H9 (cell line): ENCODE measurements at regions not wholly inside any gene's neighbourhood (a gene's known extent, or its start where the extent isn't known, plus 50 kb on each side); places are given as distances from the start of the nearest gene placed in this dataset.
A peak's percentile ranks its signal among the peaks of the same experiment; 100 is the strongest.

Experiments used
- DNase-seq: peaks from one replicate; pipeline ENCODE4 v3.0.0-alpha.2; 2017
- H2AFZ ChIP-seq: one replicate; pipeline ENCODE4 v1.6.1; 2013; ENCODE audit warnings: mild to moderate bottlenecking, low read length, control low read depth, moderate library complexity
- H2AK5ac ChIP-seq: 2 replicates; pipeline ENCODE4 v1.6.1; 2013; ENCODE audit warnings: low read length, control low read depth, mixed read lengths; ENCODE audit not compliant: insufficient read length
- H2BK120ac ChIP-seq: one replicate; pipeline ENCODE4 v1.6.1; 2013; ENCODE audit warnings: low read depth, mild to moderate bottlenecking, low read length, control low read depth, inconsistent platforms; ENCODE audit not compliant: poor library complexity, severe bottlenecking
- H2BK12ac ChIP-seq: 2 replicates; pipeline ENCODE4 v1.6.1; 2013; ENCODE audit warnings: low read length, control low read depth, mixed read lengths, low read depth; ENCODE audit not compliant: insufficient read length
- H2BK15ac ChIP-seq: 2 replicates; pipeline ENCODE4 v1.6.1; 2013; ENCODE audit warnings: low read depth, low read length, control low read depth
- H2BK20ac ChIP-seq: one replicate; pipeline ENCODE4 v1.6.1; 2013; ENCODE audit warnings: low read depth, mild to moderate bottlenecking, low read length, control low read depth, inconsistent platforms; ENCODE audit not compliant: poor library complexity, severe bottlenecking
- H2BK5ac ChIP-seq: 2 replicates; pipeline ENCODE4 v1.6.1; 2013; ENCODE audit warnings: low read length, control low read depth, mixed read lengths; ENCODE audit not compliant: insufficient read length
- H3K14ac ChIP-seq: 2 replicates; pipeline ENCODE4 v1.6.1; 2013; ENCODE audit warnings: low read length, control low read depth; ENCODE audit not compliant: insufficient read depth
- H3K18ac ChIP-seq: 2 replicates; pipeline ENCODE4 v1.6.1; 2013; ENCODE audit warnings: low read depth, mild to moderate bottlenecking, mixed read lengths, low read length, control low read depth; ENCODE audit not compliant: insufficient read length
- H3K23ac ChIP-seq: 2 replicates; pipeline ENCODE4 v1.6.1; 2013; ENCODE audit warnings: low read length, control low read depth, mixed read lengths, low read depth; ENCODE audit not compliant: insufficient read length
- H3K23me2 ChIP-seq: 2 replicates; pipeline ENCODE4 v1.6.1; 2013; ENCODE audit warnings: low read depth, mild to moderate bottlenecking, mixed read lengths, low read length, control low read depth; ENCODE audit not compliant: insufficient read length, poor library complexity, severe bottlenecking
- H3K27ac ChIP-seq: 2 replicates; pipeline ENCODE4 v1.5.1; 2013; ENCODE audit warnings: low read length, control low read depth, mixed read lengths, low read depth; ENCODE audit not compliant: insufficient read length
- H3K27me3 ChIP-seq: 2 replicates; pipeline ENCODE4 v1.6.1; 2013; ENCODE audit warnings: low read length, control low read depth, inconsistent platforms; ENCODE audit not compliant: insufficient read depth
- H3K4ac ChIP-seq: 2 replicates; pipeline ENCODE4 v1.6.1; 2013; ENCODE audit warnings: low read depth, mild to moderate bottlenecking, control low read depth, inconsistent platforms, low read length, moderate library complexity
- H3K4me1 ChIP-seq: 2 replicates; pipeline ENCODE4 v1.6.1; 2013; ENCODE audit warnings: low read length, control low read depth, inconsistent platforms; ENCODE audit not compliant: insufficient read depth
- H3K4me2 ChIP-seq: 2 replicates; pipeline ENCODE4 v1.6.1; 2013; ENCODE audit warnings: low read length, control low read depth, mixed read lengths; ENCODE audit not compliant: insufficient read length, insufficient read depth
- H3K56ac ChIP-seq: 2 replicates; pipeline ENCODE4 v1.6.1; 2013; ENCODE audit warnings: low read depth, mild to moderate bottlenecking, mixed read lengths, low read length, control low read depth; ENCODE audit not compliant: insufficient read length
- H3K79me1 ChIP-seq: 2 replicates; pipeline ENCODE4 v1.6.1; 2013; ENCODE audit warnings: low read depth, mild to moderate bottlenecking, moderate library complexity, low read length, control low read depth, inconsistent platforms; ENCODE audit not compliant: insufficient read depth, poor library complexity, severe bottlenecking
- H3K79me2 ChIP-seq: 2 replicates; pipeline ENCODE4 v1.6.1; 2013; ENCODE audit warnings: low read length, control low read depth, inconsistent platforms; ENCODE audit not compliant: insufficient read depth
- H3K9ac ChIP-seq: 2 replicates; pipeline ENCODE4 v1.6.1; 2013; ENCODE audit warnings: low read length, control low read depth, mixed read lengths; ENCODE audit not compliant: insufficient read length; ENCODE audit errors: extremely low read depth
- H3K9me3 ChIP-seq: one replicate; pipeline ENCODE4 v1.6.1; 2013; ENCODE audit warnings: low read depth, low read length, inconsistent platforms; ENCODE audit not compliant: control insufficient read depth
- H3T11ph ChIP-seq: one replicate; pipeline ENCODE4 v1.6.1; 2013; ENCODE audit warnings: mild to moderate bottlenecking, low read length, control low read depth, inconsistent platforms
- H4K20me1 ChIP-seq: one replicate; pipeline ENCODE4 v1.6.1; 2013; ENCODE audit not compliant: control insufficient read depth, insufficient read length, insufficient read depth
- H4K5ac ChIP-seq: 2 replicates; pipeline ENCODE4 v1.6.1; 2013; ENCODE audit warnings: low read depth, mild to moderate bottlenecking, mixed read lengths, low read length, control low read depth; ENCODE audit not compliant: insufficient read length
- H4K8ac ChIP-seq: replicated peaks from 2 replicates; pipeline ENCODE4 v1.6.1; 2013; ENCODE audit warnings: low read length, control low read depth, mixed read lengths, low read depth; ENCODE audit not compliant: insufficient read length
- H4K91ac ChIP-seq: 2 replicates; pipeline ENCODE4 v1.6.1; 2013; ENCODE audit warnings: low read depth, mild to moderate bottlenecking, moderate library complexity, mixed read lengths, low read length, control low read depth; ENCODE audit not compliant: insufficient read length
- H3K27ac Mint-ChIP-seq, 3 experiments: 2 replicates in 2 of 3; 3 replicates in 1 of 3; pipeline ENCODE4 v1.8.0; 2020 to 2021; ENCODE audit warnings: mixed read lengths in 3 of 3, mild to moderate bottlenecking in 1 of 3, moderate library complexity in 1 of 3
- H3K27me3 Mint-ChIP-seq: 2 replicates; pipeline ENCODE4 v1.8.0; 2021; ENCODE audit warnings: low read depth, mild to moderate bottlenecking, moderate library complexity, mixed read lengths
- H3K36me3 Mint-ChIP-seq, 3 experiments: 2 replicates in 2 of 3; 3 replicates in 1 of 3; pipeline ENCODE4 v1.8.0; 2020 to 2021; ENCODE audit warnings: low read depth in 3 of 3, mixed read lengths in 3 of 3; ENCODE audit not compliant: insufficient read depth in 1 of 3
- H3K4me1 Mint-ChIP-seq, 2 experiments: 2 replicates each; pipeline ENCODE4 v1.8.0; 2020; ENCODE audit warnings: mixed read lengths in 2 of 2
- H3K4me3 Mint-ChIP-seq, 2 experiments: 2 replicates in 1 of 2; 3 replicates in 1 of 2; pipeline ENCODE4 v1.8.0; 2020 to 2021; ENCODE audit warnings: mild to moderate bottlenecking in 2 of 2, mixed read lengths in 2 of 2, moderate library complexity in 1 of 2
- H3K9me3 Mint-ChIP-seq, 2 experiments: 2 replicates in 1 of 2; 3 replicates in 1 of 2; pipeline ENCODE4 v1.8.0; 2020; ENCODE audit warnings: mild to moderate bottlenecking in 2 of 2, mixed read lengths in 2 of 2, moderate library complexity in 1 of 2
- CTCF ChIP-seq: fragments of 200-600 bp; sonication (generic); conservative IDR thresholded peaks from 3 replicates; pipeline ENCODE4 v1.8.0; 2021; ENCODE audit warnings: antibody characterized with exemption, mild to moderate bottlenecking
- WGBS: extraction: QIAGEN DNeasy Blood & Tissue Kit; methylation state at CpG from one replicate; pipeline ENCODE4 v1.1.7; 2013; ENCODE audit warnings: missing lambda C conversion rate, low lambda C conversion rate, mixed read lengths; ENCODE audit not compliant: insufficient read length; ENCODE audit errors: extremely low coverage; 5-methylcytosine and 5-hydroxymethylcytosine counted together

GRCh38 chr13:111846391-111847159 is 220.4 kb upstream of the SOX1 start:
- peak overlapping the region; percentile 35 for H3K4me2 ChIP-seq
- H3T11ph ChIP-seq: no peak overlapping the region
- no peak overlapping the region for H2AFZ ChIP-seq
- H3K4me1 ChIP-seq: peaks cover 11% of the 10 kb centered on the region; the same call in 1 of the 2 replicates
- H3K14ac ChIP-seq: no peak overlapping the region
- no peak overlapping the region for H3K56ac ChIP-seq
- no peak for TF ChIP-seq CTCF
- H2BK120ac ChIP-seq: no peak overlapping the region
- peaks cover 4% of the 10 kb centered on the region for H3K23me2 ChIP-seq
- peak; percentile 76 for DNase-seq
- peak overlapping the region; percentile 65 to 92 (median 82) for H3K27ac Mint-ChIP-seq
- no peaks in the 10 kb centered on the region for H3K9me3 ChIP-seq
- H3K9ac ChIP-seq: no peak overlapping the region
- no peaks in the 10 kb centered on the region for H3K27me3 Mint-ChIP-seq
- H4K8ac ChIP-seq: no peak overlapping the region
- no CpG with 5 or more reads among the region's 14 CpGs for WGBS
- H3K4ac ChIP-seq: no peak overlapping the region
- H2AK5ac ChIP-seq: no peak overlapping the region
- no peak overlapping the region for H2BK20ac ChIP-seq
- peak overlapping the region; percentile 92 for H3K27ac ChIP-seq
- H4K91ac ChIP-seq: no peak overlapping the region
- H3K4me1 Mint-ChIP-seq: peaks cover 42 to 46% of the 10 kb centered on the region in 2 experiments
- no peaks in the 10 kb centered on the region for H4K20me1 ChIP-seq
- peaks cover 0 to 14% (median 5%) of the 10 kb centered on the region in 3 experiments; a peak in 4 of 7 replicates for H3K36me3 Mint-ChIP-seq
- no peaks in the 10 kb centered on the region for H3K79me1 ChIP-seq
- no peak overlapping the region for H2BK15ac ChIP-seq
- peak overlapping the region; percentile 27 to 46 for H3K4me3 Mint-ChIP-seq
- H3K18ac ChIP-seq: no peak overlapping the region
- H3K27me3 ChIP-seq: no peaks in the 10 kb centered on the region
- no peak overlapping the region for H2BK12ac ChIP-seq
- no peak overlapping the region for H3K23ac ChIP-seq
- no peak overlapping the region for H2BK5ac ChIP-seq
- no peak overlapping the region for H4K5ac ChIP-seq
- no peaks in the 10 kb centered on the region for H3K79me2 ChIP-seq
- peaks cover 16 to 19% of the 10 kb centered on the region in 2 experiments for H3K9me3 Mint-ChIP-seq
